ENCODE measurements at regions not wholly inside any gene's neighbourhood (a gene's known extent, or its start where the extent isn't known, plus 50 kb on each side); places are given as distances from the start of the nearest gene placed in this dataset.

DNA sequence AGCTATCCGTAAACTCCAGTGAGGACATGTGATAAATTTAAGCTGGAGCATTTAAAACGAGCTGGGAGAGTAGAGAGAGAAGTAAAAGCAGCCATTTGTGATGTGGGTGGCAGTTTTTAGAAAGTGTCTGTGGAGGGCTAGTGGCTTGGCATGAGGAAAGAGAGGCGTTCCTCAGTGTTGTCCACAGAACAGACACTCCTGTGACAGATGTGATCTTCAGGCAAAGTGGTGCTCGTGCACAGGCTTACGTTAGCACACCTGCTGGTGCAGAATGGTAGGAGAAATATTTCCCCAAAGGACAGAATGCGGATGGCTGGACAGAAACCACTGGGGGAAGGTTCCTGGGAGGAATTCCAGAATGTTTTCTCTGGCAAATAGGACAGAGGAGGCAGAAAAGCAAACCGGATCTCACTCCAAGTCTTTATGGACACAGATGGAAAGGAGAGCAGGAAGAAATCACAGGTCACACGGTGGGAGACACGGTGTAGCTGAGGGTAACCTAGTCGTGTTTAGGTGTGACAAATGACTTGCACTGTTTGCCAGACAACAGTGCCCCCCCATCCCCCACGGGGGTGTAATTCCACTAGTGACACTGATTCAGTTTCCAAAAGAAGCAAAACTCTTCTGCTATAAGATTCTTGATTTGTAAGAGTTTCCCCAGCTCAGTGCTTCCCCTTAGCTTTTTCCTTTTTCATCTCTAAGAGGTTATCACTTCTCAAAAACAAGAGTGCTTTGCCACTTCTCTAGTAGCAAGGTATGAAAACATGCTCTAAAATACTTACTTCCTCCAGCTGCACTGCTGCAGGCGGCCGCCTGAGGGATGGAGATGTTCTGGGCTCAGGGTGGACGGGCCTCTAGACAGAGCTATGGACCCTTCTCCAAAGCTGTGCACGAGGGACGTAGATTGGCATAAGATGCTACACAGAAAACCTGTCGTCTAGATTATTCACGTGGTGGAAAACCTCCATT, 293.2 kb downstream of the QKI start:
- H3K27me3 ChIP-seq (ENCODE audit: control insufficient read depth in 2 of 2, insufficient read depth in 2 of 2, low read length in 2 of 2): peaks cover 3 to 20% of the 10 kb centered on the region in 2 experiments; a peak in 2 of 5 replicates
- ATAC-seq (peak; percentile 73), DNase-seq (ENCODE audit: extremely low read depth in 1 of 4, low spot score in 3 of 4) (peak in 1 of 4 experiments; percentile 22), FAIRE-seq (peak; percentile 69)
- WGBS (ENCODE audit: insufficient coverage, low coverage, missing lambda C conversion rate): 9% methylated on average over 18 of the region's 18 CpGs
- no peak overlapping the region for H3K9ac ChIP-seq (ENCODE audit: insufficient read depth in 1 of 2, low read depth in 2 of 2, low read length in 2 of 2)
- no peak overlapping the region for H2AFZ ChIP-seq (ENCODE audit: low read depth, low read length)
- intact Hi-C loops (cut with micrococcal nuclease) (no loop called here), in situ Hi-C loops (cut with MboI) (no loop called here)
- TF ChIP-seq, protein P1, sequence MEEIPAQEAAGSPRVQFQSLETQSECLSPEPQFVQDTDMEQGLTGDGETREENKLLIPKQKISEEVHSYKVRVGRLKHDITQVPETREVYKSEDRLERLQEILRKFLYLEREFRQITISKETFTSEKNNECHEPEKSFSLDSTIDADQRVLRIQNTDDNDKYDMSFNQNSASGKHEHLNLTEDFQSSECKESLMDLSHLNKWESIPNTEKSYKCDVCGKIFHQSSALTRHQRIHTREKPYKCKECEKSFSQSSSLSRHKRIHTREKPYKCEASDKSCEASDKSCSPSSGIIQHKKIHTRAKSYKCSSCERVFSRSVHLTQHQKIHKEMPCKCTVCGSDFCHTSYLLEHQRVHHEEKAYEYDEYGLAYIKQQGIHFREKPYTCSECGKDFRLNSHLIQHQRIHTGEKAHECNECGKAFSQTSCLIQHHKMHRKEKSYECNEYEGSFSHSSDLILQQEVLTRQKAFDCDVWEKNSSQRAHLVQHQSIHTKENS (CRISPR knock-in tag; IDR thresholded peaks at IDR 0.05): no peak
- TF ChIP-seq RAD21 (CRISPR knock-in tag; conservative IDR thresholded peaks at IDR 0.05 in 1 of 2, IDR thresholded peaks at IDR 0.05 in 1 of 2) (0 out of 4 replicates have a peak, but pooled peaks of 1 of the 2 experiments have one; percentile 18), ATF7 (IDR thresholded peaks at IDR 0.05) (no peak)
- TF ChIP-seq, protein P2, sequence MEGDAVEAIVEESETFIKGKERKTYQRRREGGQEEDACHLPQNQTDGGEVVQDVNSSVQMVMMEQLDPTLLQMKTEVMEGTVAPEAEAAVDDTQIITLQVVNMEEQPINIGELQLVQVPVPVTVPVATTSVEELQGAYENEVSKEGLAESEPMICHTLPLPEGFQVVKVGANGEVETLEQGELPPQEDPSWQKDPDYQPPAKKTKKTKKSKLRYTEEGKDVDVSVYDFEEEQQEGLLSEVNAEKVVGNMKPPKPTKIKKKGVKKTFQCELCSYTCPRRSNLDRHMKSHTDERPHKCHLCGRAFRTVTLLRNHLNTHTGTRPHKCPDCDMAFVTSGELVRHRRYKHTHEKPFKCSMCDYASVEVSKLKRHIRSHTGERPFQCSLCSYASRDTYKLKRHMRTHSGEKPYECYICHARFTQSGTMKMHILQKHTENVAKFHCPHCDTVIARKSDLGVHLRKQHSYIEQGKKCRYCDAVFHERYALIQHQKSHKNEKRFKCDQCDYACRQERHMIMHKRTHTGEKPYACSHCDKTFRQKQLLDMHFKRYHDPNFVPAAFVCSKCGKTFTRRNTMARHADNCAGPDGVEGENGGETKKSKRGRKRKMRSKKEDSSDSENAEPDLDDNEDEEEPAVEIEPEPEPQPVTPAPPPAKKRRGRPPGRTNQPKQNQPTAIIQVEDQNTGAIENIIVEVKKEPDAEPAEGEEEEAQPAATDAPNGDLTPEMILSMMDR (IDR thresholded peaks at IDR 0.05 in 2 of 3, conservative IDR thresholded peaks at IDR 0.05 in 1 of 3; ENCODE audit: insufficient read depth in 2 of 3, low read depth in 1 of 3, low read length in 3 of 3): peak in 2 of 3 experiments; percentile 34 to 44; a peak in 2 of 6 replicates
- peaks cover 4 to 6% of the 10 kb centered on the region in 2 experiments; a peak in 3 of 5 replicates for H3K4me1 ChIP-seq (replicated peaks in 1 of 2; ENCODE audit: control insufficient read depth in 2 of 2, insufficient read depth in 2 of 2, low read length in 2 of 2)
- ChIA-PET CTCF (ENCODE audit: low intra/inter-chr PET ratio) (no interaction called here), POLR2A (interaction anchor here (0.6 kb wide), 2 partner anchors 66 to 288 kb away, joined by 3 read pairs; no protein-coding TSS in a partner anchor)
- no peak overlapping the region for H3K4me2 ChIP-seq (ENCODE audit: insufficient read depth, low read length)
- H3K4me3 ChIP-seq: no peak overlapping the region
- H4K20me1 ChIP-seq (replicated peaks; ENCODE audit: control insufficient read depth, insufficient read depth, low read length): no peaks in the 10 kb centered on the region
- no TSS peak for BruUV-seq (replicated peaks)
- no peaks in the 10 kb centered on the region for H3K9me1 ChIP-seq (ENCODE audit: control insufficient read depth, insufficient read depth, low read length)
- H3K36me3 ChIP-seq (ENCODE audit: control insufficient read depth, insufficient read depth, low read length): no peaks in the 10 kb centered on the region
- no peak overlapping the region for H3K27ac ChIP-seq (ENCODE audit: extremely low read depth, low read depth, low read length)
- H3K79me2 ChIP-seq (ENCODE audit: control insufficient read depth, insufficient read depth, low read length): no peaks in the 10 kb centered on the region
- H3K9me3 ChIP-seq (replicated peaks; ENCODE audit: control insufficient read depth, insufficient read depth, low read depth, low read length): no peaks in the 10 kb centered on the region

All from K562 (cell line).